Psoas muscle (tissue), 7 donors: ENCODE measurements at regions not wholly inside any gene's neighbourhood (a gene's known extent, or its start where the extent isn't known, plus 50 kb on each side); places are given as distances from the start of the nearest gene placed in this dataset.

Experiments
- ATAC-seq, 4 donors: fragments of 200-7000 bp; cut with Tn5 transposase; one replicate each; pipeline ENCODE4 v1.9.1; 2020; ENCODE audit warnings: moderate library complexity in 3 of 4, mild to moderate bottlenecking in 2 of 4
- DNase-seq, 2 donors: peaks; one replicate each; pipeline ENCODE4 v3.0.0-alpha.2; 2020
- H3K27ac ChIP-seq: fragments of 200-600 bp; one replicate; pipeline ENCODE4 v1.8.0; 2022
- H3K27me3 ChIP-seq, 3 donors: fragments of 200-600 bp in 1 of 3; one replicate each; pipeline versions ENCODE4 v1.6.1 to v1.8.0; 2013 to 2022; ENCODE audit warnings: low read length in 2 of 3, mild to moderate bottlenecking in 2 of 3, moderate library complexity in 1 of 3; ENCODE audit not compliant: insufficient read depth in 3 of 3
- H3K36me3 ChIP-seq, 2 donors: fragments of 200-600 bp in 1 of 2; one replicate each; pipeline versions ENCODE4 v1.6.1 to v1.8.0; 2013 to 2022; ENCODE audit warnings: low read depth in 1 of 2, mild to moderate bottlenecking in 1 of 2, moderate library complexity in 1 of 2; ENCODE audit not compliant: insufficient read depth in 1 of 2
- H3K4me1 ChIP-seq: fragments of 200-600 bp; one replicate; pipeline ENCODE4 v1.8.0; 2022
- H3K4me3 ChIP-seq: fragments of 200-600 bp; one replicate; pipeline ENCODE4 v1.8.0; 2022; ENCODE audit warnings: mild to moderate bottlenecking
- H3K9me3 ChIP-seq: fragments of 200-600 bp; one replicate; pipeline ENCODE4 v1.8.0; 2022
- WGBS, 3 donors: extraction: QIAGEN DNeasy Blood & Tissue Kit; methylation state at CpG; one replicate each; pipeline versions ENCODE4 v1.1.6 to v1.1.7; 2013; 5-methylcytosine and 5-hydroxymethylcytosine counted together
- intact Hi-C, 2 donors: fragments of 100-400 bp; cut with DNase I; formaldehyde crosslinking; loops; one replicate each; pipeline versions ENCODE4 v1.11.0 to v1.14.2; 2022
- TF ChIP-seq, protein P1 (sequence below): fragments of 200-600 bp; IDR thresholded peaks from one replicate; pipeline ENCODE4 v1.8.0; 2022; ENCODE audit warnings: antibody characterized with exemption
- donor health status: healthy with polysubstance abuse.
- donor health status: DM: no; HTN: no; CAD: no; lungs with moderate emphysema.
- donor health status: Bipolar disorder and iron deficiency.
- donor health status: healthy.
- donor health status: DM: yes; HTN: yes; CAD: no.
- donor health status: DM: no; HTN: no; CAD: no.
- donor health status: DM: yes; HTN: yes; CAD: no.

DNA sequence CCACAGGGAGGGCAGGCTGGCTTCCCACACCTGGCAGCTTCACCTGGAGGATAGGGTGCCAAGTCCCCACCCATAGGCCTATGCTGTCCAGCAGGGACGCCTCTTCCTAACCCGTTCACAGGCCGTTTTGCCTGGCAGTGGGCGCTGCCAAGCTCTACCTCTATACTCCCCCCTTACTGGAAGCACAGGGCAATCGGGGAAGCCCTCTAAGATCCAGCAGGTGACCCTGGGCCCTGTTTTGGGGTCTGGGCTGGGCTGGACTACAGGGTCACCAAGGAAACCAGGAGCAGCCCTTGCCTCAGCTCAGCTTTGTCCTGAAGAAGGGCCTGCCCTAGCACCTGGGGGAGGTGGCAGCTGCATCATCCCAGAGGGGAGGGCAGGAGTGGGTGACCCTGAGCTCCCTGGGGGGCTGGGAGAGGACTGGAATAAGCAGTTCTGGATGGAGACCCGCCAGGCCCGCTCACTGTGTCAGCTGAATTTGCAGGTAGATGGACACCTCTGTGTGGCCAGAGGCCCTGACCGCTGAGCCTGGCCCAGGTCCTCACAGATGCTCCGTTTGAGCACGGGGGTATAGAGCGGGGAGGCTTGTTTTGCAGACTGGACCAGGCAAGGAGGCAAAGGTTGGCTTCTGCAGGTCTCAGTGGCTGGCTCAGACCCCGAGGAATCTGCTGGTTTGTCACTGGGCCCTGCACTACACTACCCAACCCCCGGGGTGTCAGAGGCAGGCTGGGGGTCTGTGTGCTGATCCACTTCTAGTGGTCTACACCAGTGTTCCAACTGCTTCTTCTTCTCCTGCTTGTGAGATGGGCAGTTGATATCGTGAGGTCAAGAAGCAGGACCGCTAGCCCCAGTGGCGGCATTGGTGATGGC lies 163.1 kb downstream of the ASB1 start:
- WGBS, 3 donors = 91% methylated on average over 16 of the region's 16 CpGs
- intact Hi-C loops = loop anchor here (10.0 kb wide), 1 partner anchor 215 kb away; no protein-coding TSS in a partner anchor
- Histone ChIP-seq H3K27me3 (no peaks in the 10 kb centered on the region), H3K27ac (no peak overlapping the region), H3K9me3 (no peaks in the 10 kb centered on the region), H3K36me3 (no peaks in the 10 kb centered on the region), H3K4me1 (no peaks in the 10 kb centered on the region), H3K4me3 (no peak overlapping the region)
- no peak for ATAC-seq
- TF ChIP-seq, protein P1, sequence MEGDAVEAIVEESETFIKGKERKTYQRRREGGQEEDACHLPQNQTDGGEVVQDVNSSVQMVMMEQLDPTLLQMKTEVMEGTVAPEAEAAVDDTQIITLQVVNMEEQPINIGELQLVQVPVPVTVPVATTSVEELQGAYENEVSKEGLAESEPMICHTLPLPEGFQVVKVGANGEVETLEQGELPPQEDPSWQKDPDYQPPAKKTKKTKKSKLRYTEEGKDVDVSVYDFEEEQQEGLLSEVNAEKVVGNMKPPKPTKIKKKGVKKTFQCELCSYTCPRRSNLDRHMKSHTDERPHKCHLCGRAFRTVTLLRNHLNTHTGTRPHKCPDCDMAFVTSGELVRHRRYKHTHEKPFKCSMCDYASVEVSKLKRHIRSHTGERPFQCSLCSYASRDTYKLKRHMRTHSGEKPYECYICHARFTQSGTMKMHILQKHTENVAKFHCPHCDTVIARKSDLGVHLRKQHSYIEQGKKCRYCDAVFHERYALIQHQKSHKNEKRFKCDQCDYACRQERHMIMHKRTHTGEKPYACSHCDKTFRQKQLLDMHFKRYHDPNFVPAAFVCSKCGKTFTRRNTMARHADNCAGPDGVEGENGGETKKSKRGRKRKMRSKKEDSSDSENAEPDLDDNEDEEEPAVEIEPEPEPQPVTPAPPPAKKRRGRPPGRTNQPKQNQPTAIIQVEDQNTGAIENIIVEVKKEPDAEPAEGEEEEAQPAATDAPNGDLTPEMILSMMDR = no peak
- no peak for DNase-seq

- no peaks in the 10 kb centered on the region for H3K4me1 ChIP-seq
- H3K36me3 ChIP-seq = no peaks in the 10 kb centered on the region
- no peaks in the 10 kb centered on the region for H3K27me3 ChIP-seq
- TF ChIP-seq, protein P1 = no peak
- ATAC-seq = no peak
- H3K9me3 ChIP-seq = no peaks in the 10 kb centered on the region
- 50 to 86% (median 51%) methylated on average over 2 of the region's 2 CpGs for WGBS, 3 donors
- intact Hi-C loops = loop anchor here (10.0 kb wide), 1 partner anchor 217 kb away; no protein-coding TSS in a partner anchor
- H3K27ac ChIP-seq = no peak overlapping the region
- no peak for DNase-seq
- no peak overlapping the region for H3K4me3 ChIP-seq
These were observed 165.0 kb downstream of the ASB1 start for GRCh38 chr2:238591732-238592131.

GRCh38 chr2:238593236-238593635 lies 166.5 kb downstream of the ASB1 start:
- no peaks in the 10 kb centered on the region for H3K36me3 ChIP-seq
- ATAC-seq (no peak), DNase-seq (no peak)
- no peak overlapping the region for H3K4me3 ChIP-seq
- no peaks in the 10 kb centered on the region for H3K27me3 ChIP-seq
- 86 to 91% (median 88%) methylated on average over 10 to 12 of the region's 12 CpGs for WGBS, 3 donors
- intact Hi-C loops = loop anchor here (10.0 kb wide), 1 partner anchor 218 kb away; no protein-coding TSS in a partner anchor
- H3K9me3 ChIP-seq = no peaks in the 10 kb centered on the region
- H3K4me1 ChIP-seq = peaks cover 6% of the 10 kb centered on the region
- TF ChIP-seq, protein P1 = no peak
- H3K27ac ChIP-seq = no peak overlapping the region

DNA sequence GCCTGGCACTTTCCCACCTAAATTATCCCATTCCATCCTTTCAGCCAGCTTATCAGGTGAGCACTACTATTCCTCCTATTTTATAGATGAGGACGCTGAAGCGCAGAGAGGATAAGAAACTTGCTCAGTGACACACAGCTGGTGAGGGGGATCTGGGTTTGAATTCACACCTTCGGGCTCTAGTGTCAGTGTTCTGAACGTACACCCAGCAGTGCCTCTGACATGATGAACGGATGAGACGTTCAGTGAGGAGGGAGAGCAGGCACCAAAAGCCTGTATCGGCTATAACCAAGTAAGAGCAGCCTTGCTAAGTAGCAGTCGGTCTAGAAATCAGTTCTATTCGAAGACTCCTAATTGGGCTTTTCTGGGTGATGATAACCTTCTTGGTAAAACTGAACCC lies 167.0 kb downstream of the ASB1 start:
- ATAC-seq (no peak), DNase-seq (no peak)
- Histone ChIP-seq H3K9me3 (no peaks in the 10 kb centered on the region), H3K4me1 (peaks cover 6% of the 10 kb centered on the region), H3K36me3 (no peaks in the 10 kb centered on the region), H3K27ac (no peak overlapping the region), H3K27me3 (no peaks in the 10 kb centered on the region), H3K4me3 (no peak overlapping the region)
- TF ChIP-seq, protein P1 = no peak
- WGBS, 3 donors = 90 to 95% (median 92%) methylated on average over 9 of the region's 9 CpGs
- intact Hi-C loops = loop anchor here (10.0 kb wide), 1 partner anchor 219 kb away; no protein-coding TSS in a partner anchor
